ENCODE measurements at regions not wholly inside any gene's neighbourhood (a gene's known extent, or its start where the extent isn't known, plus 50 kb on each side); places are given as distances from the start of the nearest gene placed in this dataset.

- H3K9me3 ChIP-seq (ENCODE audit: control extremely low read depth in 1 of 3, control insufficient read depth in 2 of 3, insufficient read depth in 1 of 3, low read length in 2 of 3): no peaks in the 10 kb centered on the region
- no peak overlapping the region for H3K4me2 ChIP-seq (replicated peaks; ENCODE audit: low read depth, low read length, poor library complexity, severe bottlenecking)
- H3K27me3 ChIP-seq (replicated peaks in 1 of 4; ENCODE audit: control extremely low read depth in 1 of 4, control insufficient read depth in 3 of 4, insufficient read depth in 4 of 4, low read length in 3 of 4): peaks cover 0 to 3% (median 0%) of the 10 kb centered on the region in 4 experiments
- H3K36me3 ChIP-seq (replicated peaks in 1 of 2; ENCODE audit: control extremely low read depth in 1 of 2, control insufficient read depth in 1 of 2, extremely low read depth in 1 of 2, insufficient read depth in 2 of 2, low read length in 1 of 2): no peaks in the 10 kb centered on the region
- TF ChIP-seq, protein P1, sequence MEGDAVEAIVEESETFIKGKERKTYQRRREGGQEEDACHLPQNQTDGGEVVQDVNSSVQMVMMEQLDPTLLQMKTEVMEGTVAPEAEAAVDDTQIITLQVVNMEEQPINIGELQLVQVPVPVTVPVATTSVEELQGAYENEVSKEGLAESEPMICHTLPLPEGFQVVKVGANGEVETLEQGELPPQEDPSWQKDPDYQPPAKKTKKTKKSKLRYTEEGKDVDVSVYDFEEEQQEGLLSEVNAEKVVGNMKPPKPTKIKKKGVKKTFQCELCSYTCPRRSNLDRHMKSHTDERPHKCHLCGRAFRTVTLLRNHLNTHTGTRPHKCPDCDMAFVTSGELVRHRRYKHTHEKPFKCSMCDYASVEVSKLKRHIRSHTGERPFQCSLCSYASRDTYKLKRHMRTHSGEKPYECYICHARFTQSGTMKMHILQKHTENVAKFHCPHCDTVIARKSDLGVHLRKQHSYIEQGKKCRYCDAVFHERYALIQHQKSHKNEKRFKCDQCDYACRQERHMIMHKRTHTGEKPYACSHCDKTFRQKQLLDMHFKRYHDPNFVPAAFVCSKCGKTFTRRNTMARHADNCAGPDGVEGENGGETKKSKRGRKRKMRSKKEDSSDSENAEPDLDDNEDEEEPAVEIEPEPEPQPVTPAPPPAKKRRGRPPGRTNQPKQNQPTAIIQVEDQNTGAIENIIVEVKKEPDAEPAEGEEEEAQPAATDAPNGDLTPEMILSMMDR (IDR thresholded peaks at IDR 0.05): no peak
- no peak overlapping the region for H3K4me3 ChIP-seq (ENCODE audit: control extremely low read depth in 1 of 5, extremely low read depth in 1 of 5, insufficient read depth in 1 of 5, low read depth in 2 of 5, low read length in 4 of 5)
- H3K9ac ChIP-seq (ENCODE audit: low read length): no peak overlapping the region
- Mint-ChIP-seq H3K27ac (no peak overlapping the region), H3K27me3 (no peaks in the 10 kb centered on the region), H3K4me1 (no peaks in the 10 kb centered on the region), H3K4me3 (no peak overlapping the region), H3K9me3 (ENCODE audit: insufficient read depth) (no peaks in the 10 kb centered on the region)
- CTCF ChIA-PET: no interaction called here
- no peak overlapping the region for H3K27ac ChIP-seq (ENCODE audit: low read length in 2 of 2)
- no peaks in the 10 kb centered on the region for H3K79me2 ChIP-seq (ENCODE audit: control insufficient read depth, insufficient read depth, low read length)
- H2AFZ ChIP-seq (ENCODE audit: insufficient read depth, low read depth, low read length, poor library complexity, severe bottlenecking): no peak overlapping the region
- 97% methylated on average over 3 of the region's 3 CpGs for WGBS (ENCODE audit: insufficient coverage)
- no peaks in the 10 kb centered on the region for H3K4me1 ChIP-seq (ENCODE audit: control insufficient read depth in 2 of 2, insufficient read depth in 2 of 2, low read length in 2 of 2)
- ATAC-seq (ENCODE audit: low read depth) (no peak), DNase-seq (no peak)
- intact Hi-C loops (cut with micrococcal nuclease): no loop called here
- H4K20me1 ChIP-seq (ENCODE audit: control insufficient read depth, insufficient read depth, low read length, poor library complexity, severe bottlenecking): no peaks in the 10 kb centered on the region
- POLR2A ChIA-PET: no interaction called here
Observed at GRCh38 chr2:121837591-121837990, 82.1 kb downstream of the TSN start.

DNA sequence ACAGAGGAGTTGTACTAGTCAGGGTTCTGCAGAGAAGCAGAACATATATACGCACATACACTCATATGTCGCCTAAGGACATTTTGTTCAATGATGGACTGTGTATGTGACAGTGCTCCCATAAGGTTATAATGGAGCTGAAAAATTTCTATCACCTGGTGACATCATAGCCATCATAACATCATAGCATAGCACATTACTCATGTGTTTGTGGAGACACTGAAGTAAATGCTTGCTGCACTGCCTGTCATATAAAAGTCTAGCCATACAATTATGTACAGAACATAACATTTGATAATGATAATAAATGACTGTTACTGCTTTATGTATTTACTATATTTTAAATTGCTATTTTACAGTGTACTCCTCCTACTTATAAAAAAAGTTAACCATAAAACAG is 83.1 kb downstream of the TSN start:
- Histone ChIP-seq H3K4me3 (ENCODE audit: control extremely low read depth in 1 of 5, extremely low read depth in 1 of 5, insufficient read depth in 1 of 5, low read depth in 2 of 5, low read length in 4 of 5) (no peak overlapping the region), H3K4me2 (replicated peaks; ENCODE audit: low read depth, low read length, poor library complexity, severe bottlenecking) (no peak overlapping the region), H3K9ac (ENCODE audit: low read length) (no peak overlapping the region), H4K20me1 (ENCODE audit: control insufficient read depth, insufficient read depth, low read length, poor library complexity, severe bottlenecking) (no peaks in the 10 kb centered on the region), H2AFZ (ENCODE audit: insufficient read depth, low read depth, low read length, poor library complexity, severe bottlenecking) (no peak overlapping the region), H3K4me1 (ENCODE audit: control insufficient read depth in 2 of 2, insufficient read depth in 2 of 2, low read length in 2 of 2) (no peaks in the 10 kb centered on the region), H3K79me2 (ENCODE audit: control insufficient read depth, insufficient read depth, low read length) (no peaks in the 10 kb centered on the region), H3K36me3 (replicated peaks in 1 of 2; ENCODE audit: control extremely low read depth in 1 of 2, control insufficient read depth in 1 of 2, extremely low read depth in 1 of 2, insufficient read depth in 2 of 2, low read length in 1 of 2) (no peaks in the 10 kb centered on the region), H3K27ac (ENCODE audit: low read length in 2 of 2) (no peak overlapping the region), H3K27me3 (replicated peaks in 1 of 4; ENCODE audit: control extremely low read depth in 1 of 4, control insufficient read depth in 3 of 4, insufficient read depth in 4 of 4, low read length in 3 of 4) (peaks cover 0 to 3% (median 0%) of the 10 kb centered on the region in 4 experiments), H3K9me3 (ENCODE audit: control extremely low read depth in 1 of 3, control insufficient read depth in 2 of 3, insufficient read depth in 1 of 3, low read length in 2 of 3) (no peaks in the 10 kb centered on the region)
- Mint-ChIP-seq H3K4me3 (no peak overlapping the region), H3K27ac (no peak overlapping the region), H3K4me1 (no peaks in the 10 kb centered on the region), H3K27me3 (no peaks in the 10 kb centered on the region), H3K9me3 (ENCODE audit: insufficient read depth) (no peaks in the 10 kb centered on the region)
- intact Hi-C loops (cut with micrococcal nuclease): no loop called here
- ATAC-seq (ENCODE audit: low read depth) (no peak), DNase-seq (no peak)
- ChIA-PET POLR2A (no interaction called here), CTCF (no interaction called here)
- TF ChIP-seq, protein P1 (IDR thresholded peaks at IDR 0.05): no peak
- TF ChIP-seq EZH2 (IDR thresholded peaks at IDR 0.05; ENCODE audit: borderline replicate concordance, insufficient read depth, low read depth, low read length, poor library complexity, severe bottlenecking): no peak
- no CpG with 5 or more reads among the region's 2 CpGs for WGBS (ENCODE audit: insufficient coverage)
